Activated T-helper 2 cell treated with anti-CD3 and anti-CD28 coated beads, Interferon-gamma antibody, Interleukin-2, Interleukin-4, amounts not matched to agents 10 μg/mL and 5 μg/mL and 100 μg/mL, durations not matched to agents 14 hours and 24 hours and 36 hours (primary cell): ENCODE measurements at regions not wholly inside any gene's neighbourhood (a gene's known extent, or its start where the extent isn't known, plus 50 kb on each side); places are given as distances from the start of the nearest gene placed in this dataset.

ENCODE experiments used
- DNase-seq: peaks from one replicate; pipeline ENCODE4 v3.0.0; 2021; ENCODE audit warnings: low spot score
- H3K27ac Mint-ChIP-seq: one replicate; pipeline ENCODE4 v1.8.0; 2021; ENCODE audit warnings: mixed read lengths
- H3K27me3 Mint-ChIP-seq: one replicate; pipeline ENCODE4 v1.8.0; 2021; ENCODE audit warnings: low read depth, mixed read lengths
- H3K36me3 Mint-ChIP-seq: one replicate; pipeline ENCODE4 v1.8.0; 2021; ENCODE audit warnings: low read depth, mixed read lengths
- H3K4me1 Mint-ChIP-seq: one replicate; pipeline ENCODE4 v1.8.0; 2021; ENCODE audit warnings: low read depth, mixed read lengths
- H3K4me3 Mint-ChIP-seq: one replicate; pipeline ENCODE4 v1.8.0; 2021; ENCODE audit warnings: low read depth, mild to moderate bottlenecking, moderate library complexity, mixed read lengths
- H3K9me3 Mint-ChIP-seq: one replicate; pipeline ENCODE4 v1.8.0; 2021; ENCODE audit warnings: mixed read lengths
- intact Hi-C: fragments of 100-400 bp; cut with micrococcal nuclease; formaldehyde crosslinking; loops from one replicate; pipeline ENCODE4 v1.15.1; 2023

- Mint-ChIP-seq H3K27me3 (no peaks in the 10 kb centered on the region), H3K9me3 (no peaks in the 10 kb centered on the region), H3K4me1 (peaks cover 7% of the 10 kb centered on the region), H3K4me3 (no peak overlapping the region), H3K36me3 (no peaks in the 10 kb centered on the region), H3K27ac (no peak overlapping the region)
- DNase-seq: no peak
- intact Hi-C loops: no loop called here
These were observed 331.2 kb upstream of the FBXO33 start for GRCh38 chr14:39763402-39763890.

- H3K27ac Mint-ChIP-seq: no peak overlapping the region
- DNase-seq: no peak
These were observed 330.6 kb upstream of the FBXO33 start for GRCh38 chr14:39762576-39763401.

GRCh38 chr14:39755269-39755878 is 323.1 kb upstream of the FBXO33 start:
- Mint-ChIP-seq H3K27ac (no peak overlapping the region), H3K4me1 (no peaks in the 10 kb centered on the region), H3K4me3 (no peak overlapping the region), H3K9me3 (peaks cover 5% of the 10 kb centered on the region), H3K27me3 (no peaks in the 10 kb centered on the region), H3K36me3 (no peaks in the 10 kb centered on the region)
- DNase-seq: no peak
- intact Hi-C loops: no loop called here

More at GRCh38 chr14:39762576-39763401, 330.6 kb upstream of the FBXO33 start:
- Mint-ChIP-seq H3K4me1 (peaks cover 7% of the 10 kb centered on the region), H3K9me3 (no peaks in the 10 kb centered on the region), H3K27me3 (no peaks in the 10 kb centered on the region), H3K36me3 (no peaks in the 10 kb centered on the region), H3K4me3 (peak overlapping the region; percentile 15)
- intact Hi-C loops: no loop called here

- no peak for DNase-seq
- H3K4me3 Mint-ChIP-seq: no peak overlapping the region
- peaks cover 8% of the 10 kb centered on the region for H3K9me3 Mint-ChIP-seq
- intact Hi-C loops: no loop called here
- no peaks in the 10 kb centered on the region for H3K36me3 Mint-ChIP-seq
- no peaks in the 10 kb centered on the region for H3K4me1 Mint-ChIP-seq
- no peak overlapping the region for H3K27ac Mint-ChIP-seq
- no peaks in the 10 kb centered on the region for H3K27me3 Mint-ChIP-seq
These were observed 308.2 kb upstream of the FBXO33 start for GRCh38 chr14:39740454-39740853.

- H3K9me3 Mint-ChIP-seq: peaks cover 8% of the 10 kb centered on the region
- no peak overlapping the region for H3K27ac Mint-ChIP-seq
- H3K36me3 Mint-ChIP-seq: no peaks in the 10 kb centered on the region
- no peak overlapping the region for H3K4me3 Mint-ChIP-seq
- H3K27me3 Mint-ChIP-seq: no peaks in the 10 kb centered on the region
- DNase-seq: no peak
- intact Hi-C loops: no loop called here
- H3K4me1 Mint-ChIP-seq: no peaks in the 10 kb centered on the region
These were observed 307.6 kb upstream of the FBXO33 start for GRCh38 chr14:39739796-39740195.

GRCh38 chr14:39734306-39734705 is 302.1 kb upstream of the FBXO33 start:
- Mint-ChIP-seq H3K27ac (no peak overlapping the region), H3K4me3 (no peak overlapping the region), H3K27me3 (no peaks in the 10 kb centered on the region), H3K36me3 (no peaks in the 10 kb centered on the region), H3K4me1 (no peaks in the 10 kb centered on the region), H3K9me3 (peaks cover 19% of the 10 kb centered on the region)
- no peak for DNase-seq
- intact Hi-C loops: no loop called here

GRCh38 chr14:39733741-39734140 is 301.5 kb upstream of the FBXO33 start:
- peaks cover 19% of the 10 kb centered on the region for H3K9me3 Mint-ChIP-seq
- intact Hi-C loops: no loop called here
- no peak overlapping the region for H3K4me3 Mint-ChIP-seq
- no peaks in the 10 kb centered on the region for H3K4me1 Mint-ChIP-seq
- no peaks in the 10 kb centered on the region for H3K36me3 Mint-ChIP-seq
- no peaks in the 10 kb centered on the region for H3K27me3 Mint-ChIP-seq
- no peak overlapping the region for H3K27ac Mint-ChIP-seq
- DNase-seq: no peak

GRCh38 chr14:39731912-39732311 is 299.7 kb upstream of the FBXO33 start:
- Mint-ChIP-seq H3K4me1 (no peaks in the 10 kb centered on the region), H3K36me3 (no peaks in the 10 kb centered on the region), H3K27ac (no peak overlapping the region), H3K4me3 (no peak overlapping the region), H3K27me3 (no peaks in the 10 kb centered on the region), H3K9me3 (peaks cover 14% of the 10 kb centered on the region)
- DNase-seq: no peak
- intact Hi-C loops: no loop called here

- no peak for DNase-seq
- no peak overlapping the region for H3K4me3 Mint-ChIP-seq
- H3K4me1 Mint-ChIP-seq: no peaks in the 10 kb centered on the region
- H3K9me3 Mint-ChIP-seq: peaks cover 10% of the 10 kb centered on the region
- H3K27ac Mint-ChIP-seq: no peak overlapping the region
- H3K36me3 Mint-ChIP-seq: no peaks in the 10 kb centered on the region
- H3K27me3 Mint-ChIP-seq: no peaks in the 10 kb centered on the region
- intact Hi-C loops: no loop called here
These were observed 294.3 kb upstream of the FBXO33 start for GRCh38 chr14:39726563-39726962.

GRCh38 chr14:39722547-39723273 is 290.5 kb upstream of the FBXO33 start:
- Mint-ChIP-seq H3K27ac (no peak overlapping the region), H3K4me1 (no peaks in the 10 kb centered on the region), H3K9me3 (no peaks in the 10 kb centered on the region), H3K4me3 (no peak overlapping the region), H3K27me3 (no peaks in the 10 kb centered on the region), H3K36me3 (no peaks in the 10 kb centered on the region)
- intact Hi-C loops: no loop called here
- DNase-seq: no peak

GRCh38 chr14:39716987-39717570 is 284.8 kb upstream of the FBXO33 start:
- Mint-ChIP-seq H3K27me3 (no peaks in the 10 kb centered on the region), H3K9me3 (no peaks in the 10 kb centered on the region), H3K4me1 (no peaks in the 10 kb centered on the region), H3K36me3 (no peaks in the 10 kb centered on the region), H3K4me3 (no peak overlapping the region), H3K27ac (no peak overlapping the region)
- intact Hi-C loops: no loop called here
- no peak for DNase-seq

GRCh38 chr14:39712293-39712999 is 280.2 kb upstream of the FBXO33 start:
- Mint-ChIP-seq H3K9me3 (peaks cover 11% of the 10 kb centered on the region), H3K27me3 (no peaks in the 10 kb centered on the region), H3K27ac (no peak overlapping the region), H3K4me3 (no peak overlapping the region), H3K36me3 (no peaks in the 10 kb centered on the region), H3K4me1 (no peaks in the 10 kb centered on the region)
- intact Hi-C loops: no loop called here
- no peak for DNase-seq
